ENCODE measurements at regions not wholly inside any gene's neighbourhood (a gene's known extent, or its start where the extent isn't known, plus 50 kb on each side); places are given as distances from the start of the nearest gene placed in this dataset.

DNA sequence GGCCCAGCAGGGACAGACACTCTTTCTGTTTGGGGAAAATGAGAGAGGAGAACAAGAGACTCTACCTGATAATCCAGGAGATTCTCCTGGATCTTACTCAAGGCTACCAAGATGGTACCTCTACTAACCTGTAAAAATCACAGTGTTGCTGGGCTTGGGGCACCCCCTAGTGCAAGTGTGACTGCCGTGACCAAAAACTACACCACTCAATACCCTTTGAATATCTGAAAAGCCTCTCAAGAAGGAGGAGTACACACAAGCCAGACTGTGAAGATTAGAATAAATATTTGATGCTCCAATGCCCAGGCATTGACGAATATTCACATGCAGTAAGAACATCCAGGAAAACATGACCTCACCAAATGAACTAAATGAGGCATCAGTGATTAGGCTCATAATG is 965.4 kb downstream of the LRFN5 start:
- Histone ChIP-seq H3K4me3 (replicated peaks in 1 of 3; ENCODE audit: insufficient read depth in 1 of 3, low read depth in 2 of 3, low read length in 3 of 3) (no peak overlapping the region), H3K4me1 (ENCODE audit: insufficient read depth, low read length) (no peaks in the 10 kb centered on the region), H3K4me2 (ENCODE audit: low read depth, low read length) (no peak overlapping the region), H2AFZ (ENCODE audit: low read length) (no peak overlapping the region), H3K36me3 (replicated peaks in 1 of 2; ENCODE audit: control insufficient read depth in 1 of 2, insufficient read depth in 2 of 2, low read length in 2 of 2) (no peaks in the 10 kb centered on the region), H3K27ac (ENCODE audit: extremely low read length, insufficient read depth, low read length) (no peak overlapping the region), H3K9me3 (ENCODE audit: low read length) (peaks cover 88% of the 10 kb centered on the region), H3K27me3 (ENCODE audit: control insufficient read depth in 1 of 2, insufficient read depth in 2 of 2, low read length in 2 of 2) (no peaks in the 10 kb centered on the region), H3K9ac (ENCODE audit: insufficient read depth, low read depth, low read length) (no peak overlapping the region), H4K20me1 (ENCODE audit: insufficient read depth, low read length) (no peaks in the 10 kb centered on the region), H3K79me2 (ENCODE audit: insufficient read depth, low read length) (no peaks in the 10 kb centered on the region)
- under 1% methylated on average over 2 of the region's 2 CpGs for WGBS (ENCODE audit: low lambda C conversion rate)
- DNase-seq (ENCODE audit: low spot score) (no peak), ATAC-seq (no peak), FAIRE-seq (no peak)
- POLR2A ChIA-PET, result no interaction called here
- in situ Hi-C loops (cut with HindIII; ENCODE audit: extremely low pct_ligation_motif_present, low pct_unique_long_range_greater_than_20kb) (no loop called here), intact Hi-C loops (cut with micrococcal nuclease; ENCODE audit: unreplicated experiment) (no loop called here)
- CTCF ChIA-PET (ENCODE audit: low intra/inter-chr PET ratio, low total read pairs), result no interaction called here
- BruUV-seq (replicated peaks), result no TSS peak
- TF ChIP-seq, protein P1, sequence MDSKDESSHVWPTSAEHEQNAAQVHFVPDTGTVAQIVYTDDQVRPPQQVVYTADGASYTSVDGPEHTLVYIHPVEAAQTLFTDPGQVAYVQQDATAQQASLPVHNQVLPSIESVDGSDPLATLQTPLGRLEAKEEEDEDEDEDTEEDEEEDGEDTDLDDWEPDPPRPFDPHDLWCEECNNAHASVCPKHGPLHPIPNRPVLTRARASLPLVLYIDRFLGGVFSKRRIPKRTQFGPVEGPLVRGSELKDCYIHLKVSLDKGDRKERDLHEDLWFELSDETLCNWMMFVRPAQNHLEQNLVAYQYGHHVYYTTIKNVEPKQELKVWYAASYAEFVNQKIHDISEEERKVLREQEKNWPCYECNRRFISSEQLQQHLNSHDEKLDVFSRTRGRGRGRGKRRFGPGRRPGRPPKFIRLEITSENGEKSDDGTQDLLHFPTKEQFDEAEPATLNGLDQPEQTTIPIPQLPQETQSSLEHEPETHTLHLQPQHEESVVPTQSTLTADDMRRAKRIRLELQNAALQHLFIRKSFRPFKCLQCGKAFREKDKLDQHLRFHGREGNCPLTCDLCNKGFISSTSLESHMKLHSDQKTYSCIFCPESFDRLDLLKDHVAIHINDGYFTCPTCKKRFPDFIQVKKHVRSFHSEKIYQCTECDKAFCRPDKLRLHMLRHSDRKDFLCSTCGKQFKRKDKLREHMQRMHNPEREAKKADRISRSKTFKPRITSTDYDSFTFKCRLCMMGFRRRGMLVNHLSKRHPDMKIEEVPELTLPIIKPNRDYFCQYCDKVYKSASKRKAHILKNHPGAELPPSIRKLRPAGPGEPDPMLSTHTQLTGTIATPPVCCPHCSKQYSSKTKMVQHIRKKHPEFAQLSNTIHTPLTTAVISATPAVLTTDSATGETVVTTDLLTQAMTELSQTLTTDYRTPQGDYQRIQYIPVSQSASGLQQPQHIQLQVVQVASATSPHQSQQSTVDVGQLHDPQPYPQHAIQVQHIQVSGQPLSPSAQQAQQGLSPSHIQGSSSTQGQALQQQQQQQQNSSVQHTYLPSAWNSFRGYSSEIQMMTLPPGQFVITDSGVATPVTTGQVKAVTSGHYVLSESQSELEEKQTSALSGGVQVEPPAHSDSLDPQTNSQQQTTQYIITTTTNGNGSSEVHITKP (CRISPR knock-in tag; IDR thresholded peaks at IDR 0.05; ENCODE audit: low read depth), result no peak
- TF ChIP-seq BCL3 (CRISPR knock-in tag; IDR thresholded peaks at IDR 0.05) (no peak), CREB1 (IDR thresholded peaks at IDR 0.05) (0 out of 2 replicates have a peak, but pooled peaks have one; percentile 9), CREB1 (CRISPR knock-in tag; IDR thresholded peaks at IDR 0.05) (no peak), AKNA (CRISPR knock-in tag; IDR thresholded peaks at IDR 0.05; ENCODE audit: borderline replicate concordance) (no peak), ZFAT (CRISPR knock-in tag; conservative IDR thresholded peaks at IDR 0.05) (no peak), ZNF354B (CRISPR knock-in tag; IDR thresholded peaks at IDR 0.05) (no peak), MLLT10 (CRISPR knock-in tag; IDR thresholded peaks at IDR 0.05) (no peak)
